ENCODE measurements at regions not wholly inside any gene's neighbourhood (a gene's known extent, or its start where the extent isn't known, plus 50 kb on each side); places are given as distances from the start of the nearest gene placed in this dataset.

DNA sequence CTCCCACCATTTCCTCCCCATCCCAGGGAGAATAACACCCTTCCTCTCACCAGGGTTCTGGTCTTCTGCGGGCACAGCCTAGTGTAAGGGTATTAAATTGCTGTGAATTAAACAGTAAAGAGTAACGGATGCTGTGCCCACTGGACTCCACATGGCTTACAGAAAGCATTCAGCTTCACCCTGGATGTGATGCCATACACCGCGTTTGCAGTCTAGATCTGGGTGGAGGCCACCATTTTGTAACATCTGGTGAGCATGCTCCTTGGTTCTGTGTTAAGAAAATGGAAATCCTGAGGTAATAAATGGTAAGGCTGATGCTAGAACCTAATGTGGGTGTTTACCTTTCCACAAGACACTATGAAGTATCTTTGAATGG is 331.8 kb upstream of the B3GAT1 start:
- no peak for TF ChIP-seq POLR2A (IDR thresholded peaks at IDR 0.05; ENCODE audit: low read length)
- TF ChIP-seq GATA1 (IDR thresholded peaks at IDR 0.05; ENCODE audit: low read depth, low read length), result no peak
